ENCODE measurements at regions not wholly inside any gene's neighbourhood (a gene's known extent, or its start where the extent isn't known, plus 50 kb on each side); places are given as distances from the start of the nearest gene placed in this dataset.

DNA sequence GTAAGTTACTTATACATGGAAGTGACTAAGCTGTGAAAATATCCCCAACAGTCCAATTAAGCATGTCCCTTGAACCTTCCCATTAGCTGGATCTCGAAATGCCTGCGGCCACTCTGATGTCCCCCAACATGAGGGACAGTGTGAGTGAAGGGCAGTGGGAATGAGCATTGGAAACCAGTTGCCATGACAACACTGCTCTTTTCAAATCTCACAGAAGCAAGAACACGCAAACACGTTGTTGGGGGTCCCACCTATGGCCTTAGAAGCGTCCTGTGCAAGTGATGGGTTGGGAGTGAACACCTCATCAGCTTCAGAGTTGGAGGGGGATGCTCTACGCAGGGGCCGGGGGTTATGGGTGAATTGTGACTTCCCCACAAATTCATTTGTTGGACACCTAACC lies 205.9 kb downstream of the NXNL2 start:
- no peak overlapping the region for H3K4me3 ChIP-seq (ENCODE audit: low read depth, poor library complexity, severe bottlenecking)
- intact Hi-C loops (cut with DNase I; ENCODE audit: low total_unique reads) = no loop called here
- DNase-seq (ENCODE audit: low spot score in 2 of 2) = no peak
- WGBS, 2 donors = 85 to 87% methylated on average over 7 of the region's 7 CpGs
- no peak for TF ChIP-seq POLR2A (IDR thresholded peaks at IDR 0.05)
- TF ChIP-seq, protein P1, sequence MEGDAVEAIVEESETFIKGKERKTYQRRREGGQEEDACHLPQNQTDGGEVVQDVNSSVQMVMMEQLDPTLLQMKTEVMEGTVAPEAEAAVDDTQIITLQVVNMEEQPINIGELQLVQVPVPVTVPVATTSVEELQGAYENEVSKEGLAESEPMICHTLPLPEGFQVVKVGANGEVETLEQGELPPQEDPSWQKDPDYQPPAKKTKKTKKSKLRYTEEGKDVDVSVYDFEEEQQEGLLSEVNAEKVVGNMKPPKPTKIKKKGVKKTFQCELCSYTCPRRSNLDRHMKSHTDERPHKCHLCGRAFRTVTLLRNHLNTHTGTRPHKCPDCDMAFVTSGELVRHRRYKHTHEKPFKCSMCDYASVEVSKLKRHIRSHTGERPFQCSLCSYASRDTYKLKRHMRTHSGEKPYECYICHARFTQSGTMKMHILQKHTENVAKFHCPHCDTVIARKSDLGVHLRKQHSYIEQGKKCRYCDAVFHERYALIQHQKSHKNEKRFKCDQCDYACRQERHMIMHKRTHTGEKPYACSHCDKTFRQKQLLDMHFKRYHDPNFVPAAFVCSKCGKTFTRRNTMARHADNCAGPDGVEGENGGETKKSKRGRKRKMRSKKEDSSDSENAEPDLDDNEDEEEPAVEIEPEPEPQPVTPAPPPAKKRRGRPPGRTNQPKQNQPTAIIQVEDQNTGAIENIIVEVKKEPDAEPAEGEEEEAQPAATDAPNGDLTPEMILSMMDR (IDR thresholded peaks at IDR 0.05) = no peak

DNA sequence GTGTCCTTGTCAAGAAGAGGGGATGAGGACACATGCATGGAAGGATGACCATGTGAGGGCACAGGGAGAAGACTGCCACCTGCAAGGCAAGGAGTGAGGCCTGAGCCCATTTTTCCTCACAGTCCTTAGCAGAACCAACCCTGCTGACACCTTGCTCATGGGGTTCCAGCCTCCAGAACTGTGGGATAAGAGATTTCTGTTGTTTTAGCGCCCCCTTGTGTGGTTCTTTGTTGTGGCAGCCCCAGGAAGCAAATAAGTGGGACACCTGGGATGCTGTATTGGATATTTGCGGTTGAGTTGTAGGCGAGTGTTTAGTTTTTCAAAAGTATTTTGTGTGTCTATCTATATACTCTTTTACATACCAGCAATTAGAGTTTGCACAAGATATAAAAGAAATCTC lies 206.4 kb downstream of the NXNL2 start:
- 69 to 71% methylated on average over 3 of the region's 3 CpGs for WGBS, 2 donors
- no peak for TF ChIP-seq POLR2A (IDR thresholded peaks at IDR 0.05)
- TF ChIP-seq, protein P1 (IDR thresholded peaks at IDR 0.05) = no peak
- intact Hi-C loops (cut with DNase I; ENCODE audit: low total_unique reads) = no loop called here
- DNase-seq (ENCODE audit: low spot score in 2 of 2) = no peak
- H3K4me3 ChIP-seq (ENCODE audit: low read depth, poor library complexity, severe bottlenecking) = no peak overlapping the region

DNA sequence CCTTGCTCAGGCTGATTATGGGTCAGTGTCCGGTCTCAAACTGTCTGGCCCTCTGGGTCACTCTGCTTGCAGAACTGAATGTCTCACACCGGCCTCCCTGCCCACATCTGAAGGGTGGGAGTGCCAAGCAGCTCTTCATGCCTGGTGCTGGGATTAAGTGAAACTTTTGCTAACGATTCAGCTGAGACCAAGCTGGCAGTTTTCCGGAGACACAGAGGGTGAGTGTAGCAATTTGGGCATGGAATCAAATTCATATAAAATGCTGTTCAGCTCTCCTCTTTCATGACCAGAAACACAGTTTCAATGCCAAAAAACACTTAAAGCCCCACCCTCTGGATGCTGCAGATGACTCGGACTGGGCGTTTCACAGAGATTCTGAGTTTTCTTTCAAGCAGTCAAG lies 207.5 kb downstream of the NXNL2 start:
- no peak for TF ChIP-seq POLR2A (IDR thresholded peaks at IDR 0.05)
- TF ChIP-seq, protein P1 (IDR thresholded peaks at IDR 0.05) = no peak
- no peak overlapping the region for H3K4me3 ChIP-seq (ENCODE audit: low read depth, poor library complexity, severe bottlenecking)
- DNase-seq (ENCODE audit: low spot score in 2 of 2) = no peak
- WGBS, 2 donors = 23 to 27% methylated on average over 6 of the region's 6 CpGs
- intact Hi-C loops (cut with DNase I; ENCODE audit: low total_unique reads) = no loop called here

DNA sequence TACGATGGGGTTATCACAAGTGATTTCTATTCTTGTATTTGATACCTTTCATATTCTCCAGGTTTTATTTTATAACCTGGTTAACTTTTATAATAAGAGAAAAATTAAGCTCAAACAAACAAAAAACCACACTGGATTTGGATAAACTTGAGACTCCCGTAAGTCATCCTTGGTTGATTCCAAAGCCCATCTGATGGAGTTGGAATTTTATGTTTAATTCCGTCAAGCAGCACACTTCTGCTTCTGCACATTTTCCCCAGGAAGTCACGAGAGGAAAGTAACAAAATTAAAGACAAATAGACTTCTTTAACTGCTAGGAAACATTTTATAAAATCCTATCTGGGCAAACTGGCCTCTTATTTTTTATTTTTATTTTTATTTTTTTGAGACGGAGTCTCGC lies 207.9 kb downstream of the NXNL2 start:
- 57 to 60% methylated on average over 6 of the region's 6 CpGs for WGBS, 2 donors
- no peak for DNase-seq (ENCODE audit: low spot score in 2 of 2)
- no peak for TF ChIP-seq POLR2A (IDR thresholded peaks at IDR 0.05)
- TF ChIP-seq, protein P1 (IDR thresholded peaks at IDR 0.05) = no peak
- intact Hi-C loops (cut with DNase I; ENCODE audit: low total_unique reads) = no loop called here
- H3K4me3 ChIP-seq (ENCODE audit: low read depth, poor library complexity, severe bottlenecking) = no peak overlapping the region

DNA sequence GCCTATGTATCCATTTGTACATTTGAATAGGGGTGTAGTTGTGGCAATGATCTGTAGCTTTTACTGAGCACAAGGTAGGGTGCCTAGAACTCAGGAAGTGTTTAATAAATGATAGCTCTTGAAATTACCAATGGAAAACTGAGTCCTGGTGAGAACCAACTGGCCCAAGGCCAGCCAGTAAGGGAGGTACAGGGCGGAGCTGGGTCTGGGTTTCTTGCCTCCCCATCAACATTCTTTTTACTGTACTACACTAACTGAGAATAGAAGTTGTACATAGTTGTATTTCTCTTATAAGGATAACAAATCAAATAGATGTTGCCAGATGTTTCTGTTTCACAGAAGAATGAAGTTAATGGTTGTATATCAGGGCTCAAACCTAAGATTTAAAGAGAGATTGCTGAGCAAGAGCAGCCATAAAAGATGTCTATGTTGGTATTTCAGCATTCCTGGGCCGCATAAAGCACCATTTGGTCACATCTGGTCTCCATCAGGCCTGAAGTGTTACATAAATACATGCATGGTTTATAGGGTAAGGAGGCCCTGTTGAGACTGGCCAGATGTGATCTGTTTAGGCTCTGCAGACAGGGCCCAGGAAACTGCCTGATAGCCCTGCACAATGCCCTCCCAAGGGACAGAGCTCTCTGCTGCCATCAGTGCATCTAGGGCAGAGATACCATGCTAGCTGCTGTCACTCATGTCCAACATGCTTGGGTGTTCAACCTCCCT lies 210.5 kb downstream of the NXNL2 start:
- no peak for DNase-seq (ENCODE audit: low spot score in 2 of 2)
- TF ChIP-seq, protein P1 (IDR thresholded peaks at IDR 0.05) = no peak
- no peak for TF ChIP-seq POLR2A (IDR thresholded peaks at IDR 0.05)
- H3K4me3 ChIP-seq (ENCODE audit: low read depth, poor library complexity, severe bottlenecking) = no peak overlapping the region
- intact Hi-C loops (cut with DNase I; ENCODE audit: low total_unique reads) = no loop called here
- WGBS, 2 donors = 58 to 77% methylated on average over 2 of the region's 2 CpGs

All from lower leg skin (tissue), 4 donors.